Astrocyte (in vitro differentiated cells and primary cell): ENCODE measurements at regions not wholly inside any gene's neighbourhood (a gene's known extent, or its start where the extent isn't known, plus 50 kb on each side); places are given as distances from the start of the nearest gene placed in this dataset.

Source experiments
- DNase-seq: peaks from one replicate; pipeline ENCODE4 v3.0.0-alpha.2; 2010; ENCODE audit warnings: low read depth
- FAIRE-seq: peaks from 2 replicates; lab custom pipeline; 2011; peaks lifted over from hg19 to GRCh38; lab: Jason Lieb, UNC
- H2AFZ ChIP-seq: 2 replicates; pipeline ENCODE4 v1.6.0; 2012; ENCODE audit warnings: low read depth, low read length, inconsistent platforms
- H3K27ac ChIP-seq: 2 replicates; pipeline ENCODE4 v1.5.1; 2011; ENCODE audit warnings: low read depth, low read length, inconsistent platforms
- H3K27me3 ChIP-seq: 2 replicates; pipeline ENCODE4 v1.6.0; 2011; ENCODE audit warnings: low read length, inconsistent platforms; ENCODE audit not compliant: insufficient read depth
- H3K36me3 ChIP-seq: 2 replicates; pipeline ENCODE4 v1.5.1; 2011; ENCODE audit warnings: low read length, inconsistent platforms; ENCODE audit not compliant: insufficient read depth
- H3K4me1 ChIP-seq: 2 replicates; pipeline ENCODE4 v1.5.1; 2011; ENCODE audit warnings: low read length, inconsistent platforms; ENCODE audit not compliant: insufficient read depth
- H3K4me2 ChIP-seq: 2 replicates; pipeline ENCODE4 v1.6.0; 2012; ENCODE audit warnings: low read length, inconsistent platforms
- H3K4me3 ChIP-seq: 2 replicates; pipeline ENCODE4 v1.5.1; 2011; ENCODE audit warnings: low read depth, mild to moderate bottlenecking, low read length, inconsistent platforms; ENCODE audit not compliant: insufficient read depth
- H3K79me2 ChIP-seq: 2 replicates; pipeline ENCODE4 v1.6.0; 2012; ENCODE audit warnings: mild to moderate bottlenecking, low read length, inconsistent platforms; ENCODE audit not compliant: insufficient read depth
- H3K9ac ChIP-seq: 2 replicates; pipeline ENCODE4 v1.6.0; 2012; ENCODE audit warnings: mild to moderate bottlenecking, low read length, inconsistent platforms
- H3K9me3 ChIP-seq: 2 replicates; pipeline ENCODE4 v1.5.1; 2012; ENCODE audit warnings: low read depth, mild to moderate bottlenecking, low read length, inconsistent platforms; ENCODE audit not compliant: insufficient read depth
- H4K20me1 ChIP-seq: 2 replicates; pipeline ENCODE4 v1.6.0; 2012; ENCODE audit warnings: low read length, inconsistent platforms; ENCODE audit not compliant: insufficient read depth
- H3K27ac Mint-ChIP-seq: one replicate; pipeline ENCODE4 v1.8.0; 2021; ENCODE audit warnings: mild to moderate bottlenecking, mixed read lengths; ENCODE audit not compliant: unreplicated experiment
- H3K27me3 Mint-ChIP-seq: one replicate; pipeline ENCODE4 v1.8.0; 2021; ENCODE audit warnings: low read depth, mixed read lengths; ENCODE audit not compliant: unreplicated experiment
- H3K36me3 Mint-ChIP-seq: one replicate; pipeline ENCODE4 v1.8.0; 2021; ENCODE audit warnings: low read depth, mixed read lengths; ENCODE audit not compliant: unreplicated experiment
- H3K4me1 Mint-ChIP-seq: one replicate; pipeline ENCODE4 v1.8.0; 2021; ENCODE audit warnings: low read depth, mixed read lengths; ENCODE audit not compliant: unreplicated experiment
- H3K4me3 Mint-ChIP-seq: one replicate; pipeline ENCODE4 v1.8.0; 2021; ENCODE audit warnings: mild to moderate bottlenecking, moderate library complexity, mixed read lengths; ENCODE audit not compliant: unreplicated experiment
- H3K9me3 Mint-ChIP-seq: one replicate; pipeline ENCODE4 v1.8.0; 2021; ENCODE audit warnings: mild to moderate bottlenecking, mixed read lengths; ENCODE audit not compliant: unreplicated experiment
- CTCF ChIP-seq: IDR thresholded peaks from 2 replicates; pipeline ENCODE4 v1.5.1; 2011; ENCODE audit warnings: low read depth, mild to moderate bottlenecking, inconsistent platforms, low read length, moderate library complexity; ENCODE audit not compliant: insufficient read depth
- EZH2 ChIP-seq: IDR thresholded peaks from 2 replicates; pipeline ENCODE4 v1.6.1; 2012; ENCODE audit warnings: mild to moderate bottlenecking, low read length, inconsistent platforms; ENCODE audit not compliant: insufficient read depth

- Histone ChIP-seq H3K9me3 (no peaks in the 10 kb centered on the region), H3K4me2 (no peak overlapping the region), H3K79me2 (no peaks in the 10 kb centered on the region), H2AFZ (no peak overlapping the region), H3K4me3 (no peak overlapping the region), H3K9ac (no peak overlapping the region), H3K4me1 (no peaks in the 10 kb centered on the region), H3K27ac (no peak overlapping the region), H4K20me1 (no peaks in the 10 kb centered on the region), H3K27me3 (no peaks in the 10 kb centered on the region), H3K36me3 (no peaks in the 10 kb centered on the region)
- Mint-ChIP-seq H3K4me1 (no peaks in the 10 kb centered on the region), H3K27me3 (no peaks in the 10 kb centered on the region), H3K36me3 (no peaks in the 10 kb centered on the region), H3K27ac (no peak overlapping the region), H3K4me3 (no peak overlapping the region), H3K9me3 (no peaks in the 10 kb centered on the region)
- no peak for FAIRE-seq
- DNase-seq: no peak
- TF ChIP-seq CTCF (no peak), EZH2 (no peak)
These were observed 195.2 kb downstream of the TAF11L14 start for GRCh38 chr5:17829456-17829855.

GRCh38 chr5:17831279-17831678, 197.0 kb downstream of the TAF11L14 start:
- H3K4me3 ChIP-seq: no peak overlapping the region
- no peaks in the 10 kb centered on the region for H3K36me3 ChIP-seq
- FAIRE-seq (no peak), DNase-seq (no peak)
- TF ChIP-seq EZH2 (no peak), CTCF (no peak)
- H3K27ac ChIP-seq: no peak overlapping the region
- H3K4me2 ChIP-seq: no peak overlapping the region
- no peak overlapping the region for H2AFZ ChIP-seq
- H3K9me3 ChIP-seq: no peaks in the 10 kb centered on the region
- no peaks in the 10 kb centered on the region for H3K4me1 Mint-ChIP-seq
- H3K4me3 Mint-ChIP-seq: no peak overlapping the region
- H3K79me2 ChIP-seq: no peaks in the 10 kb centered on the region
- H4K20me1 ChIP-seq: no peaks in the 10 kb centered on the region
- H3K27me3 ChIP-seq: no peaks in the 10 kb centered on the region
- H3K36me3 Mint-ChIP-seq: no peaks in the 10 kb centered on the region
- H3K27me3 Mint-ChIP-seq: no peaks in the 10 kb centered on the region
- no peak overlapping the region for H3K9ac ChIP-seq
- no peaks in the 10 kb centered on the region for H3K9me3 Mint-ChIP-seq
- no peak overlapping the region for H3K27ac Mint-ChIP-seq
- no peaks in the 10 kb centered on the region for H3K4me1 ChIP-seq

- H2AFZ ChIP-seq: no peak overlapping the region
- H3K79me2 ChIP-seq: no peaks in the 10 kb centered on the region
- peak; percentile 4 for DNase-seq
- no peaks in the 10 kb centered on the region for H4K20me1 ChIP-seq
- H3K36me3 Mint-ChIP-seq: no peaks in the 10 kb centered on the region
- no peaks in the 10 kb centered on the region for H3K27me3 Mint-ChIP-seq
- H3K4me3 ChIP-seq: no peak overlapping the region
- H3K27ac ChIP-seq: peak overlapping the region; percentile 6
- H3K4me2 ChIP-seq: no peak overlapping the region
- H3K9ac ChIP-seq: no peak overlapping the region
- H3K9me3 ChIP-seq: no peaks in the 10 kb centered on the region
- TF ChIP-seq CTCF (no peak), EZH2 (no peak)
- H3K4me3 Mint-ChIP-seq: no peak overlapping the region
- no peaks in the 10 kb centered on the region for H3K4me1 ChIP-seq
- FAIRE-seq: no peak
- no peaks in the 10 kb centered on the region for H3K36me3 ChIP-seq
- peaks cover 3% of the 10 kb centered on the region for H3K9me3 Mint-ChIP-seq
- no peaks in the 10 kb centered on the region for H3K27me3 ChIP-seq
- H3K4me1 Mint-ChIP-seq: no peaks in the 10 kb centered on the region
- no peak overlapping the region for H3K27ac Mint-ChIP-seq
These were observed 198.9 kb downstream of the TAF11L14 start for GRCh38 chr5:17832949-17833745.
